NCI-H2081 (cell line): ENCODE measurements at regions not wholly inside any gene's neighbourhood (a gene's known extent, or its start where the extent isn't known, plus 50 kb on each side); places are given as distances from the start of the nearest gene placed in this dataset.
A peak's percentile ranks its signal among the peaks of the same experiment; 100 is the strongest.
"Not testable (repeated sequence)": the region's sequence is repeated elsewhere in the genome, so short reads cannot be mapped to it uniquely, and the experiment has no call there.

Experiments used
- DNase-seq, 2 experiments: peaks; one replicate each; lab custom pipeline; 2025; lab: John Stamatoyannopoulos, UW

- not testable (repeated sequence) for DNase-seq
These were observed 128.3 kb upstream of the PZP start for GRCh38 chr12:9336375-9337011.

- no peak for DNase-seq
These were observed 127.7 kb upstream of the PZP start for GRCh38 chr12:9335867-9336266.

- no peak for DNase-seq
These were observed 126.8 kb upstream of the PZP start for GRCh38 chr12:9334964-9335363.

GRCh38 chr12:9334041-9334692, 126.0 kb upstream of the PZP start:
- no peak for DNase-seq

GRCh38 chr12:9333161-9333560, 125.0 kb upstream of the PZP start:
- DNase-seq, result no peak

GRCh38 chr12:9332564-9332963, 124.4 kb upstream of the PZP start:
- no peak for DNase-seq

GRCh38 chr12:9331218-9331626, 123.0 kb upstream of the PZP start:
- DNase-seq, result peak; percentile 45 to 51

GRCh38 chr12:9329019-9329418, 120.8 kb upstream of the PZP start:
- no peak for DNase-seq

GRCh38 chr12:9328065-9328464, 119.9 kb upstream of the PZP start:
- no peak for DNase-seq

- no peak for DNase-seq
These were observed 119.1 kb upstream of the PZP start for GRCh38 chr12:9327320-9327719.

GRCh38 chr12:9326849-9327248, 118.7 kb upstream of the PZP start:
- not testable (repeated sequence) for DNase-seq

- DNase-seq, result no peak
These were observed 117.9 kb upstream of the PZP start for GRCh38 chr12:9326085-9326484.

GRCh38 chr12:9325471-9325870, 117.3 kb upstream of the PZP start:
- DNase-seq, result no peak

GRCh38 chr12:9324782-9325181, 116.6 kb upstream of the PZP start:
- DNase-seq, result no peak

GRCh38 chr12:9323144-9323681, 115.0 kb upstream of the PZP start:
- DNase-seq, result no peak

GRCh38 chr12:9319842-9320173, 111.6 kb upstream of the PZP start:
- DNase-seq, result no peak

GRCh38 chr12:9319044-9319841, 111.0 kb upstream of the PZP start:
- DNase-seq, result no peak

- DNase-seq, result not testable (repeated sequence)
These were observed 105.3 kb upstream of the PZP start for GRCh38 chr12:9313479-9313878.

GRCh38 chr12:9312406-9313392, 104.5 kb upstream of the PZP start:
- not testable (repeated sequence) for DNase-seq

- peak; percentile 34 to 58 for DNase-seq
These were observed 103.3 kb upstream of the PZP start for GRCh38 chr12:9311454-9311853.

GRCh38 chr12:9310645-9311044, 102.5 kb upstream of the PZP start:
- not testable (repeated sequence) for DNase-seq

- not testable (repeated sequence) for DNase-seq
These were observed 101.6 kb upstream of the PZP start for GRCh38 chr12:9309749-9310148.
